GM12878 (cell line): ENCODE measurements at regions not wholly inside any gene's neighbourhood (a gene's known extent, or its start where the extent isn't known, plus 50 kb on each side); places are given as distances from the start of the nearest gene placed in this dataset.

Source experiments
- ATAC-seq: fragments of 200-7000 bp; cut with Tn5 transposase; 3 replicates; pipeline ENCODE4 v1.9.1; 2020; ENCODE audit warnings: mild to moderate bottlenecking, moderate library complexity
- BruUV-seq: library from RNA; stranded (reverse); fragments of 400-500 nt; replicated peaks from 2 replicates; lab custom pipeline; 2021; lab: Mats Ljungman, UMichigan
- CTCF ChIA-PET: fragments of 300-600 bp; sonication (Branson Sonifier 250); formaldehyde crosslinking; extraction: SDS; loops from one replicate; lab custom pipeline; 2021; ENCODE audit warnings: inconsistent platforms; lab: Yijun Ruan, JAX
- POLR2A ChIA-PET: fragments of 350-600 bp; formaldehyde crosslinking; extraction: SDS; loops from one replicate; lab custom pipeline; 2021; ENCODE audit warnings: inconsistent platforms; lab: Charles Lee
- RAD21 ChIA-PET: fragments of 300-600 bp; sonication (Branson Sonifier 250); formaldehyde crosslinking; loops from one replicate; lab custom pipeline; 2023; ENCODE audit warnings: antibody characterized with exemption; ENCODE audit not compliant: unreplicated experiment; lab: Charles Lee
- SMC1A ChIA-PET: fragments of 300-600 bp; sonication (Branson Sonifier 250); formaldehyde crosslinking; loops from one replicate; lab custom pipeline; 2023; ENCODE audit not compliant: unreplicated experiment, uncharacterized antibody; lab: Charles Lee
- DNase-seq: peaks from one replicate; pipeline ENCODE4 v3.0.0-alpha.2; 2011; ENCODE audit warnings: low read depth, low spot score
- FAIRE-seq: peaks from 3 replicates; lab custom pipeline; 2011; peaks lifted over from hg19 to GRCh38; lab: Jason Lieb, UNC
- H2AFZ ChIP-seq: 2 replicates; pipeline ENCODE4 v1.6.0; 2011; ENCODE audit warnings: low read depth, low read length, control low read depth; ENCODE audit not compliant: control insufficient read depth
- H3K27ac ChIP-seq: 2 replicates; pipeline ENCODE4 v1.5.1; 2011; ENCODE audit warnings: control low read depth; ENCODE audit not compliant: control insufficient read depth, insufficient read depth
- H3K27me3 ChIP-seq, 2 experiments: replicated peaks in 1 of 2; 2 replicates each; pipeline versions ENCODE4 v1.6.0 to v1.6.1; 2011; ENCODE audit warnings: low read length in 1 of 2; ENCODE audit not compliant: control insufficient read depth in 2 of 2, insufficient read depth in 2 of 2
- H3K36me3 ChIP-seq, 2 experiments: 2 replicates each; pipeline ENCODE4 v1.5.1; 2011; ENCODE audit warnings: low read length in 1 of 2; ENCODE audit not compliant: control insufficient read depth in 2 of 2, insufficient read depth in 2 of 2
- H3K4me1 ChIP-seq: 2 replicates; pipeline ENCODE4 v1.6.1; 2011; ENCODE audit warnings: mild to moderate bottlenecking, low read length, moderate library complexity, mixed read lengths; ENCODE audit not compliant: control insufficient read depth, insufficient read depth
- H3K4me2 ChIP-seq: 2 replicates; pipeline ENCODE4 v1.6.0; 2011; ENCODE audit warnings: control low read depth; ENCODE audit not compliant: control insufficient read depth, insufficient read depth
- H3K4me3 ChIP-seq: fragments of 200-600 bp; sonication (generic); 2 replicates; pipeline ENCODE4 v1.5.1; 2016
- H3K79me2 ChIP-seq: 2 replicates; pipeline ENCODE4 v1.6.0; 2011; ENCODE audit warnings: low read length; ENCODE audit not compliant: control insufficient read depth, insufficient read depth
- H3K9ac ChIP-seq: 2 replicates; pipeline ENCODE4 v1.8.0; 2011; ENCODE audit warnings: low read length, control low read depth, mixed read lengths; ENCODE audit not compliant: control insufficient read depth, insufficient read depth
- H3K9me3 ChIP-seq: replicated peaks from 3 replicates; pipeline ENCODE4 v1.5.1; 2011; ENCODE audit warnings: mild to moderate bottlenecking, low read length; ENCODE audit not compliant: control insufficient read depth, insufficient read depth
- H4K20me1 ChIP-seq: 2 replicates; pipeline ENCODE4 v1.6.0; 2011; ENCODE audit not compliant: control insufficient read depth, insufficient read depth
- CBX5 ChIP-seq: sonication (generic); IDR thresholded peaks from 2 replicates; pipeline ENCODE4 v1.6.1; 2016; ENCODE audit warnings: low read depth, moderate library complexity, mild to moderate bottlenecking, inconsistent platforms
- CREM ChIP-seq: IDR thresholded peaks from 2 replicates; pipeline ENCODE4 v1.6.1; 2014; ENCODE audit warnings: antibody characterized with exemption, low read depth
- ETV6 ChIP-seq, 2 experiments: fragments of 450-650 bp in 1 of 2; IDR thresholded peaks in 1 of 2; conservative IDR thresholded peaks in 1 of 2; 2 replicates each; pipeline ENCODE4 v1.6.1; 2014; ENCODE audit warnings: antibody characterized with exemption in 1 of 2, borderline replicate concordance in 1 of 2, low read depth in 1 of 2, mild to moderate bottlenecking in 1 of 2, moderate library complexity in 1 of 2
- GATAD2B ChIP-seq: fragments of 450-650 bp; conservative IDR thresholded peaks from 2 replicates; pipeline ENCODE4 v1.6.1; 2017; ENCODE audit warnings: low read depth, mild to moderate bottlenecking, moderate library complexity
- JUNB ChIP-seq: IDR thresholded peaks from 2 replicates; pipeline ENCODE4 v1.6.1; 2016; ENCODE audit warnings: antibody characterized with exemption, mild to moderate bottlenecking
- KAT2A ChIP-seq: conservative IDR thresholded peaks from 2 replicates; pipeline ENCODE4 v1.6.1; 2011; ENCODE audit warnings: low read depth, low read length; ENCODE audit not compliant: control insufficient read depth
- NFYA ChIP-seq: IDR thresholded peaks from 2 replicates; pipeline ENCODE4 v1.6.1; 2011; ENCODE audit warnings: low read depth, mild to moderate bottlenecking, low read length, improper control_type of control experiment, borderline replicate concordance
- PAX5 ChIP-seq: IDR thresholded peaks from 2 replicates; pipeline ENCODE4 v1.6.1; 2011; ENCODE audit warnings: low read depth, low read length, borderline replicate concordance
- POLR2AphosphoS2 ChIP-seq: IDR thresholded peaks from 2 replicates; pipeline ENCODE4 v1.6.1; 2011; ENCODE audit warnings: low read depth, mild to moderate bottlenecking, low read length, improper control_type of control experiment, moderate library complexity
- TCF12 ChIP-seq: IDR thresholded peaks from 2 replicates; pipeline ENCODE4 v1.6.1; 2011; ENCODE audit warnings: low read depth, mild to moderate bottlenecking, low read length
- TCF3 ChIP-seq: IDR thresholded peaks from 2 replicates; pipeline ENCODE4 v1.6.1; 2012; ENCODE audit warnings: low read depth, mild to moderate bottlenecking, low read length, borderline replicate concordance; ENCODE audit not compliant: insufficient read depth
- WGBS: methylation state at CpG from one replicate; pipeline ENCODE4 v1.1.6; 2016; ENCODE audit warnings: low lambda C conversion rate; ENCODE audit not compliant: insufficient replicate concordance, insufficient coverage; ENCODE audit errors: missing lambda C conversion rate; 5-methylcytosine and 5-hydroxymethylcytosine counted together
- in situ Hi-C: fragments of 300-500 bp; cut with MboI; formaldehyde crosslinking; loops from 9 replicates; pipeline ENCODE4 v1.14.3; 2018; ENCODE audit warnings: mixed read lengths
- intact Hi-C: fragments of 100-400 bp; cut with micrococcal nuclease; formaldehyde crosslinking; loops from one replicate; pipeline ENCODE4 v1.14.2; 2022; ENCODE audit not compliant: unreplicated experiment

GRCh38 chr2:18975506-18976167 lies 382.8 kb downstream of the OSR1 start:
- Histone ChIP-seq H4K20me1 (no peaks in the 10 kb centered on the region), H3K27ac (no peak overlapping the region), H3K9me3 (no peaks in the 10 kb centered on the region)
- ChIA-PET CTCF (no interaction called here), POLR2A (no interaction called here)
- BruUV-seq, result no TSS peak
- in situ Hi-C loops, result no loop called here
- TF ChIP-seq TCF3 (no peak), JUNB (no peak), PAX5 (no peak), POLR2AphosphoS2 (no peak), NFYA (no peak), ETV6 (conservative IDR thresholded peaks at IDR 0.05 in 1 of 2, IDR thresholded peaks at IDR 0.05 in 1 of 2; ENCODE audit: borderline replicate concordance in 1 of 2, low read depth in 1 of 2) (no peak), TCF12 (no peak), KAT2A (no peak), CREM (no peak), CBX5 (no peak), GATAD2B (no peak)
- TF ChIP-seq, all 136 proteins: peak for 0
- Histone ChIP-seq H2AFZ (no peak overlapping the region), H3K36me3 (no peaks in the 10 kb centered on the region), H3K27me3 (no peaks in the 10 kb centered on the region), H3K79me2 (no peaks in the 10 kb centered on the region), H3K9ac (no peak overlapping the region), H3K4me1 (no peaks in the 10 kb centered on the region; the same call in 1 of the 2 replicates), H3K4me2 (no peak overlapping the region), H3K4me3 (no peak overlapping the region)
- no peak for FAIRE-seq
- intact Hi-C loops, result no loop called here
- ChIA-PET SMC1A (no interaction called here), RAD21 (no interaction called here)
- WGBS, result 40% methylated on average over 9 of the region's 9 CpGs
- no peak; the same call in 2 of the 3 replicates for ATAC-seq
- no peak for DNase-seq
